GM21723 (cell line): ENCODE measurements at regions not wholly inside any gene's neighbourhood (a gene's known extent, or its start where the extent isn't known, plus 50 kb on each side); places are given as distances from the start of the nearest gene placed in this dataset.

Source experiments
- ATAC-seq: cut with Tn5 transposase; IDR thresholded peaks from one replicate; pipeline ENCODE4 v1.9.1; 2021; ENCODE audit warnings: mild to moderate bottlenecking, moderate library complexity; ENCODE audit not compliant: unreplicated experiment

DNA sequence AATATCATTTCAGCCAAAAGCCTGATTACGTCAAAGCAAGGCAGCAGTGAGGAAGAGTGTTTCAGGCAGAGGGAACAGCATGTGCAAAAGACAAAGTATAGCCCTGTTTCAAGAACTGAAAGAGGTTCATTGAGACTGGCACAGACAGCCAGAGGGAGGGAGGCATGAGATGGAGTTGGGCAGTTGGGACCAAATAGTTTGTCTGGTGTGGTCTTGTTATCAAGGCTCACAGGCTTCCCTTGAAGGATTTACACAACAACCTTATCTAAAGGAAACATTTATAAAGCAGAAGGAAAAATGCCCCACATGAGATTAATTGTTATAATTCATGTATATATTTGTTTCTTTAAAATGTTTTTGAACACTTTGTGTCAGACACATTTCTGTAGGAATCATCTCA is 253.3 kb downstream of the DMAC1 start:
- no peak for ATAC-seq

DNA sequence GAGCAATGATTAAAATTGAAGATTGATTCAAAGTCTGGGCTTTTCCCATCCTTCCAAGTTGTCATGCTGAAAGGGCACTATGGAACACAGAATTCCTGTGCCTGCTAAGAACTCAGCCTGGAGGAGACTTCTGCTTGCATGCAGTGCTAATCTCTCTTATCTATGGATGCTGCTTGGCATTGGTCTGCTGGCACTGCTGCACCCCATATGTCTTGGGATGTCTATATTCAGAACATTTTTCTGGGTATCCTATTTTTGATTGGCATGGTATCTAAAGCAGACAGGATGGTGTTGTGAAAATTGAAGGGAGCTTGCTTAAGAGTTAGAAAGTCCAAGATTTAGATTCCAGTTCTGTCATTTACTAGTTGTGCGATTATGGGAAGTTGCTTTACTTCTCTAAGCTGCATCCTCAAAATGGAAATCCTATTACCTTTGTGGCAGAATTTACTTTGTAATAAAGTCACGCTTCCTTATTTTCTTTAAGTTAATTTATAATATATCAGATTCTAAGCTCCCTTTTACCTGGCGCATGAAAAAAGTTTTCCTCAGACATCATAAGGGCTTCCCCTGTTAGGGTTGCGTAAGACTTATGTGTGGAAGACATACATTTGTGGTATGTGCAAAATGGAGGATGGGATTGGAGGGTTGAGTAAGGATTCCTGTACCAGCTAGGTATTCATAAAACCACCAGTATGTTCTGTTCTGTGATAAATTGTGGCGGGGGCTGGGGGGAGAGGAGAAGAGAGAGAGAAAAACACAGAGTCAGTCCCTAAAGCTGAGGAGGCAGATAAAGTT is 254.0 kb downstream of the DMAC1 start:
- ATAC-seq: no peak

DNA sequence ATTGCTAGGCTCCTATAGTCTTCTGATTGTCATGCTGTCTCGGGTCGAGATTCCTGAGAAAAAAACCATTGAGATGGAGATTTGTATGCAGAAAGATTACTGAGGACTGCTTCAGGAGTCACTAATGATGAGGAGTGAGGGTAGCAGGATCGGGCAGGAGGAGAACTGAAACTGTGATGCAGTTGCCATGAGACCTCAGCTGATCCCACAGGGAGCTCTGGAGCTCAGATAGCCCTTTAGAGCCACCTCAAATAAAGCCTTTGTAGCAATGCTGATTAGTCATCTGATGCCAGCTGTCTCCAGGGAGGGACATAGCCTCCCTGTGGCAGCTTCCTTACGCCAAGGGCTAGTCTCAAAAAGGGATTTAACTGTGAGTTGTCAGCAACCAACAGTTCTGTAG is 256.9 kb downstream of the DMAC1 start:
- ATAC-seq: no peak

GRCh38 chr9:7542126-7542525 is 257.5 kb downstream of the DMAC1 start:
- ATAC-seq: no peak

DNA sequence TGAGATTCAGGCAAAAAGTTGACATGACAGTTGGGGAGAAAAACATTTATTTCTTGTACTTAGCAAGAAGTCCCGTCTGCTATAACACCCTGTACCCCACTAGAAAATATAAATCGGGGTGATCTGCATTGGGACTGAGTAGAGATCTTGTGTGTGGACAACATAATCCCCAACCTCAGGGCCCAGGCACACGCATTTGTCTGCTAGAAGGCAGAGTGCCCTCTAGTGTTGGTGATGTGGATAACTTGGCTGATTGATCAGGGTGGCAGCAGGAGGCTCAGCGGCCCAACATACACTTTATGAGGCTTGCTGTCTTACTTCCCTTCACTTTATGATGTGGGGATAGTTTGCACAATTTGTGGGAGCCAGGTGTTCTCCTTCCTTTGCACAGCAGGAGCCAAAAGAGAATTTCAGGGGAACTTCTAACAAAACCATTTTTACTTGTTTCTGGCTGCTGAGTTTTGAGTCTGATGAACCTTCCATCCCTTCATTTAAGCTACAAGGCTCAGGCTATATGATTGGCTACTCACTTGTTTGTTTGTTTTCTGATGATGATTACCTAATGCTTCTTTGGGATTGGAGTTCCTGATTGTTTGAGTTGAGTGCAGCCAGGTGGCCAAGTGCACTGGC is 263.2 kb downstream of the DMAC1 start:
- peak; percentile 95 for ATAC-seq

- no peak for ATAC-seq
Observed at GRCh38 chr9:7534211-7534935, 265.2 kb downstream of the DMAC1 start.

- ATAC-seq: no peak
Observed at GRCh38 chr9:7533376-7534090, 266.0 kb downstream of the DMAC1 start.

- ATAC-seq: no peak
Observed at GRCh38 chr9:7523426-7524043, 276.0 kb downstream of the DMAC1 start.

DNA sequence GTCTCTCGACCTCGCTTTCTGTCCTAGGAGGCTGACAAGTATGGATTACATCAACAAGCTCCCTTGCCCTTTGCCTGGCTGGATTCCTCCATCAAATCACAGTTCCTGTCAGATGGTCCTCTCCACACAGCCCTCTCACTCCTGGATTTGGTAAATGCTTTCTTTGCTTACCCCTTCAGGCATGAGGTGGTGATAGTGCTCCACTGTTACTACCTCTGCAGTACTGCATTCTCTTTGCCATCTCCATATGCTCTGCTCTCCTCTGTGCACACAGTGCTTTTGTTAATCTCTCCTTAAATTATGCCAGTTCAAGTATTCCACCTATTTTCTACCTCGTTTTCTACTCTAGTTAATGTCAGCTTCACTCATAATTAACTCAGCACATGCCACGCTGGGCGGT is 279.2 kb downstream of the DMAC1 start:
- ATAC-seq: no peak

GRCh38 chr9:7516376-7516775 is 283.2 kb downstream of the DMAC1 start:
- no peak for ATAC-seq

- no peak for ATAC-seq
Observed at GRCh38 chr9:7510199-7510598, 289.4 kb downstream of the DMAC1 start.

DNA sequence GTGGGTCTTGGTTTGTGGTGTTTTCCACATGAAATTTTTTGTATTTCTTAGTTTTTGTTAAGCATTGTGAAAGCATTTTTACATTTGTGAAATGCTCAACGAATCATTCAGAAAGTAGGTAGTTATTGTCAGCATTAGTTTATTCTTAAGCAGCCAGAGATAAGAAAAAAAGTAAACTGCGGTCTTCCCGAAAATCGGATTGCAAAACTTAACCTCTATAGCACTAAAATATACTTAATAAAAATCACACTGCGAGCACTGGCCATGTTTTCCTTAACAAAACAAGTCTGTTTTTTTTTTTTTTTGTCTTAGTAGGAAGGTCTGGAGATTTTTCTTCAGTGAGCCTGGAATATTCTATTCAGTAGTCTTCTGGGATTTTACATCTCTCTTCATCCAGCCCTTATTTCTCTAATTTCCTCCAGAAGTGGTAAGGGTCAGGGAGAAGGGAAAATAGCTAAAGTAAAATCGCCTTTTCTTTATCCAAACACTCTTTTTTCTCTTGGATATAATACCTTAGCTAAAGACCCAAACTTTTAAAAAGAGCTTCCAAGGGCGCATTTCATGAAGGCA is 289.9 kb downstream of the DMAC1 start:
- ATAC-seq: no peak

DNA sequence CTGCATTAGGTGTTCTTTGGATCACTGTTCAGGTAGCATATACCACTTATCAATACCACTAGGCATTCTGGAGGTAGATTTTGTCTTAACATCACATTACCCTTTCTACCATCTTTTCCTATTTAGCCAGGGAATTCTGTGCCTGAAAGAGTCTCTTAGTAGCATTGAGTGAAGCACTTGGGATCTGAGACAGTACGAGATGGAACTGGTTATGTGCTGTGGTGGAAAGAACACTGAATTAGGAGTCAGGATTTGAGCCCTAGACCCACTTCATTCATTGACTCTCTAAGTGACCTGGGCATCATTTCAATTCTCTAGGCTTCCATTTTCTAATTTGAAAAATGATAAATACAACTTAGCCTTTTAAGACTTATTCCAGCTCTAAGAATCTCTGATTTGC is 291.1 kb downstream of the DMAC1 start:
- no peak for ATAC-seq

DNA sequence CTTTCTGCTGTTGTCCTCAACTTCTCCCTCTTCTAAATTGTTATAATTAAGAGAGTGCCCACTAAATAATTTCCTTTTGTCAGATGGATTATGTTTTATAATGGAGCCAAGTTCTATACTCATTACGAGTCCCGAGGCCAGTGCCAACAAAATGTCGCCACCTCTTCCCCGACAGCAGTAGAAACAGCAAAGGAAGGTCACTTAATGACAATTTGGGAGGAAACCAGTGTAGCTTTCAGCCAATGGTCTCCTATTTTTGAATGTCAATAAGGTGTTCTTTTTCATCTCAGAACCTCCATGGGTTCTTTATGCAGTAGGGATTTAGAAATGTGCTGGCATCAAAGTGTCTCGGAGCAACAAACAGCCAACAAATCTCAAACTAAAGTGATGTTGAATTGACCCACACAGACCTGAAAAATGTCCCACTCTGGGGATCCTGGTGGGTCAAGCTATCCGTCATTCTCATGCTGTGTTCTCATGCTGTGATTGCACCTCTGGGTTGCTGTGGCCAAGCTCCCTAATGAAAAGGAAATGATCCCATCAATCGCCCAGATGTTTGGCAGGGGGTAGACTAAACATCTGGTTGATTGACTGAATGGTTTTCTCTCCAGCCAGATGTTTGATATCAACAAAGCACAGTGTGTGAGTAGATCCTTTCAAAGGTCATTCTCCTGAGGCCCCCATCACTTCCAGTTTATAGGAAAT is 291.9 kb downstream of the DMAC1 start:
- no peak for ATAC-seq

DNA sequence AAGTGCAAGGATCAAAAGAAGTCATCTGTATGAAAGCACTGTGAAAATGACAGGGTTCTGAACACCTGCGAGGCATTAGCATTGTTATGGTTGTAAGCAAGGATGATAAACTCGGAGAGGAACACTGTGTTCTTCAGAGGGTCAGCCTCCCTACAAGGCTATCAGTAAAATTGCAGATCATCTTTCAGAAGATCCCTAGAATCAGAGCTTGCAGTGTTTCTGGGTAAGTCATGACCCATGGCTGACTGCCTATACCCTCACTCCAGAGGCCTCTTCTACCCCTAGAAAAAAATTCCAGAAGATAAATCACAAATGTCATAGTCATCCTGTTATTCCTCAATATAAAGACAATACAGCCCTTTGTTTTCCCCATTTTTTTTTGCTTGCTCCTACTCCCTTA is 292.6 kb downstream of the DMAC1 start:
- no peak for ATAC-seq

DNA sequence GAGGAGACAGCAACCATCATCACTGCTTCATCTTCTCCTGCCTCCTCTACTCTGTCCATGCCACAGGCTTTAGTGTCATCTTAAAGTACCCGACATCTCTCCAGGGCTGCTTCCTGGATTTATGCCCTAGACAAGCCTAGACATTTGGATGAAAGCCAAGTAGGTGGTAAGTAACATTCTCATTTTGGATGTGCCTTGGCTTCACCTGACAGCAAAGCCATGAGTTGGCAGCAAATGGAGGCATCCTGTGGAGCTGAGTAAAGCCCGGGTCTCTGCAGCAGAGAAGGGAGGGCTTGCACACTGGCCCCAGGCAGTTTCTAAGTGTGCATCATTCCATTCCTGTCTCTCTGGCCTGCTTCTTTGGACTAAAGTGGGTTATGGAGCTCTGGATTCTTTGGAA is 299.1 kb downstream of the DMAC1 start:
- ATAC-seq: no peak

- no peak for ATAC-seq
Observed at GRCh38 chr9:7491641-7492040, 307.9 kb downstream of the DMAC1 start.

- ATAC-seq: no peak
Observed at GRCh38 chr9:7490317-7491108, 309.1 kb downstream of the DMAC1 start.

- ATAC-seq: no peak
Observed at GRCh38 chr9:7489036-7489435, 310.5 kb downstream of the DMAC1 start.
